Esophagus squamous epithelium (tissue), 4 donors: ENCODE measurements at regions not wholly inside any gene's neighbourhood (a gene's known extent, or its start where the extent isn't known, plus 50 kb on each side); places are given as distances from the start of the nearest gene placed in this dataset.

ENCODE experiments used
- POLR2A ChIP-seq, 4 donors: fragments of 450-650 bp; IDR thresholded peaks; one replicate each; pipeline ENCODE4 v1.6.1; 2017; ENCODE audit warnings: antibody characterized with exemption in 4 of 4, mild to moderate bottlenecking in 4 of 4, moderate library complexity in 3 of 4
- TF ChIP-seq, protein P1 (sequence below), 6 experiments: fragments of 450-650 bp in 4 of 6; fragments of 200-600 bp in 2 of 6; sonication (generic) in 2 of 6; IDR thresholded peaks; one replicate each; pipeline ENCODE4 v1.5.1; 2016 to 2019; ENCODE audit warnings: antibody characterized with exemption in 6 of 6, mild to moderate bottlenecking in 4 of 6, moderate library complexity in 4 of 6

- TF ChIP-seq, protein P1, sequence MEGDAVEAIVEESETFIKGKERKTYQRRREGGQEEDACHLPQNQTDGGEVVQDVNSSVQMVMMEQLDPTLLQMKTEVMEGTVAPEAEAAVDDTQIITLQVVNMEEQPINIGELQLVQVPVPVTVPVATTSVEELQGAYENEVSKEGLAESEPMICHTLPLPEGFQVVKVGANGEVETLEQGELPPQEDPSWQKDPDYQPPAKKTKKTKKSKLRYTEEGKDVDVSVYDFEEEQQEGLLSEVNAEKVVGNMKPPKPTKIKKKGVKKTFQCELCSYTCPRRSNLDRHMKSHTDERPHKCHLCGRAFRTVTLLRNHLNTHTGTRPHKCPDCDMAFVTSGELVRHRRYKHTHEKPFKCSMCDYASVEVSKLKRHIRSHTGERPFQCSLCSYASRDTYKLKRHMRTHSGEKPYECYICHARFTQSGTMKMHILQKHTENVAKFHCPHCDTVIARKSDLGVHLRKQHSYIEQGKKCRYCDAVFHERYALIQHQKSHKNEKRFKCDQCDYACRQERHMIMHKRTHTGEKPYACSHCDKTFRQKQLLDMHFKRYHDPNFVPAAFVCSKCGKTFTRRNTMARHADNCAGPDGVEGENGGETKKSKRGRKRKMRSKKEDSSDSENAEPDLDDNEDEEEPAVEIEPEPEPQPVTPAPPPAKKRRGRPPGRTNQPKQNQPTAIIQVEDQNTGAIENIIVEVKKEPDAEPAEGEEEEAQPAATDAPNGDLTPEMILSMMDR (IDR thresholded peaks at IDR 0.05), result no peak
- no peak for TF ChIP-seq POLR2A (IDR thresholded peaks at IDR 0.05)
Observed at GRCh38 chr4:26208237-26208994, 112.4 kb upstream of the RBPJ start.
